IMR-90 (cell line): ENCODE measurements at regions not wholly inside any gene's neighbourhood (a gene's known extent, or its start where the extent isn't known, plus 50 kb on each side); places are given as distances from the start of the nearest gene placed in this dataset.

Source experiments
- ATAC-seq: fragments of 200-7000 bp; cut with Tn5 transposase; 2 replicates; pipeline ENCODE4 v1.9.1; 2020; ENCODE audit warnings: low read depth, mild to moderate bottlenecking, moderate library complexity
- BruUV-seq: library from RNA; stranded (reverse); fragments of 400-500 nt; replicated peaks from 2 replicates; lab custom pipeline; 2021; lab: Mats Ljungman, UMichigan
- CTCF ChIA-PET: fragments of 300-600 bp; formaldehyde crosslinking; extraction: SDS; loops from one replicate; lab custom pipeline; 2021; ENCODE audit warnings: antibody characterized with exemption; lab: Yijun Ruan, JAX
- POLR2A ChIA-PET: fragments of 300-600 bp; sonication (Branson Sonifier 250); formaldehyde crosslinking; loops from one replicate; lab custom pipeline; 2022; ENCODE audit warnings: antibody characterized with exemption; ENCODE audit not compliant: unreplicated experiment; lab: Charles Lee
- DNase-seq: peaks from one replicate; pipeline ENCODE4 v3.0.0; 2013
- H2AFZ ChIP-seq: replicated peaks from 2 replicates; pipeline ENCODE3; 2013; ENCODE audit warnings: low read length, mild to moderate bottlenecking; ENCODE audit not compliant: poor library complexity
- H2AK5ac ChIP-seq: 2 replicates; pipeline ENCODE4 v1.6.1; 2013; ENCODE audit warnings: low read depth, low read length, inconsistent platforms
- H2AK9ac ChIP-seq: replicated peaks from 2 replicates; pipeline ENCODE3; 2013; ENCODE audit warnings: mild to moderate bottlenecking, low read depth, low read length, moderate library complexity; ENCODE audit not compliant: poor library complexity
- H2BK120ac ChIP-seq: 2 replicates; pipeline ENCODE4 v1.6.1; 2013; ENCODE audit warnings: low read depth, low read length, inconsistent platforms
- H2BK15ac ChIP-seq: 3 replicates; pipeline ENCODE4 v1.6.1; 2013; ENCODE audit warnings: low read depth, low read length, inconsistent platforms
- H2BK20ac ChIP-seq: 2 replicates; pipeline ENCODE4 v1.6.1; 2013; ENCODE audit warnings: low read depth, mild to moderate bottlenecking, inconsistent platforms, low read length, moderate library complexity
- H2BK5ac ChIP-seq: 2 replicates; pipeline ENCODE4 v1.6.1; 2013; ENCODE audit warnings: mild to moderate bottlenecking, low read depth, low read length, inconsistent platforms; ENCODE audit not compliant: poor library complexity, severe bottlenecking
- H3K14ac ChIP-seq: replicated peaks from 2 replicates; pipeline ENCODE4 v1.6.1; 2013; ENCODE audit warnings: low read depth, low read length, inconsistent platforms
- H3K18ac ChIP-seq: 2 replicates; pipeline ENCODE4 v1.6.1; 2013; ENCODE audit warnings: low read depth, low read length, control low read depth
- H3K23ac ChIP-seq: 2 replicates; pipeline ENCODE4 v1.6.1; 2013; ENCODE audit warnings: low read depth, low read length, inconsistent platforms
- H3K27ac ChIP-seq: 2 replicates; pipeline ENCODE4 v1.5.1; 2013; ENCODE audit warnings: mild to moderate bottlenecking, control low read depth, low read length; ENCODE audit not compliant: insufficient read depth
- H3K27me3 ChIP-seq: 2 replicates; pipeline ENCODE4 v1.6.1; 2013; ENCODE audit warnings: low read length; ENCODE audit not compliant: control insufficient read depth, insufficient read depth
- H3K36me3 ChIP-seq: 2 replicates; pipeline ENCODE4 v1.6.1; 2013; ENCODE audit warnings: low read length, mixed read lengths; ENCODE audit not compliant: control insufficient read depth, insufficient read depth
- H3K4ac ChIP-seq: 2 replicates; pipeline ENCODE4 v1.6.1; 2013; ENCODE audit warnings: low read depth, low read length, inconsistent platforms
- H3K4me1 ChIP-seq: 2 replicates; pipeline ENCODE4 v1.6.1; 2013; ENCODE audit warnings: low read length, mixed read lengths; ENCODE audit not compliant: control insufficient read depth, insufficient read depth
- H3K4me2 ChIP-seq: 2 replicates; pipeline ENCODE4 v1.6.1; 2013; ENCODE audit warnings: low read depth, mild to moderate bottlenecking, control low read depth, low read length, moderate library complexity
- H3K4me3 ChIP-seq: 2 replicates; pipeline ENCODE4 v1.5.1; 2013; ENCODE audit warnings: low read depth, mild to moderate bottlenecking, control low read depth, low read length, moderate library complexity; ENCODE audit not compliant: insufficient read depth
- H3K56ac ChIP-seq: 2 replicates; pipeline ENCODE4 v1.6.1; 2013; ENCODE audit warnings: low read length, inconsistent platforms; ENCODE audit not compliant: insufficient read depth; ENCODE audit errors: extremely low read depth
- H3K79me1 ChIP-seq, 2 experiments: 2 replicates each; pipeline ENCODE4 v1.6.1; 2013; ENCODE audit warnings: low read length in 2 of 2, inconsistent platforms in 1 of 2, low read depth in 1 of 2
- H3K9ac ChIP-seq: 2 replicates; pipeline ENCODE4 v1.6.1; 2013; ENCODE audit warnings: low read depth, low read length, control low read depth
- H3K9me1 ChIP-seq: 2 replicates; pipeline ENCODE4 v1.6.1; 2013; ENCODE audit warnings: low read length, inconsistent platforms; ENCODE audit not compliant: insufficient read depth
- H3K9me3 ChIP-seq: 2 replicates; pipeline ENCODE4 v1.6.1; 2013; ENCODE audit warnings: low read length; ENCODE audit not compliant: control insufficient read depth, insufficient read depth
- H4K20me1 ChIP-seq: 2 replicates; pipeline ENCODE4 v1.6.1; 2013; ENCODE audit warnings: low read length, inconsistent platforms; ENCODE audit not compliant: insufficient read depth
- H4K5ac ChIP-seq: 2 replicates; pipeline ENCODE4 v1.6.1; 2013; ENCODE audit warnings: mild to moderate bottlenecking, low read depth, low read length, control low read depth
- H4K8ac ChIP-seq, 2 experiments: 2 replicates each; pipeline ENCODE4 v1.6.1; 2013; ENCODE audit warnings: low read depth in 2 of 2, low read length in 2 of 2, control low read depth in 1 of 2, inconsistent platforms in 1 of 2
- H4K91ac ChIP-seq: 2 replicates; pipeline ENCODE4 v1.6.1; 2013; ENCODE audit warnings: low read depth, low read length, inconsistent platforms; ENCODE audit not compliant: insufficient read depth
- BHLHE40 ChIP-seq: fragments of 150-350 bp; IDR thresholded peaks from 2 replicates; pipeline ENCODE4 v1.6.1; 2016; ENCODE audit warnings: mild to moderate bottlenecking, low read depth, low read length
- CEBPB ChIP-seq: IDR thresholded peaks from 2 replicates; pipeline ENCODE4 v1.6.1; 2012; ENCODE audit warnings: low read depth, low read length, improper control_type of control experiment
- CHD1 ChIP-seq: IDR thresholded peaks from 2 replicates; pipeline ENCODE4 v1.6.1; 2012; ENCODE audit warnings: low read depth, low read length, improper control_type of control experiment
- FOS ChIP-seq: fragments of 150-350 bp; IDR thresholded peaks from 2 replicates; pipeline ENCODE4 v1.6.1; 2016; ENCODE audit warnings: low read depth, low read length
- MAFK ChIP-seq: IDR thresholded peaks from 2 replicates; pipeline ENCODE4 v1.6.1; 2012; ENCODE audit warnings: low read depth, low read length, improper control_type of control experiment
- MAZ ChIP-seq: IDR thresholded peaks from 2 replicates; pipeline ENCODE4 v1.6.1; 2012; ENCODE audit warnings: low read depth, mild to moderate bottlenecking, low read length, improper control_type of control experiment, moderate library complexity, borderline replicate concordance
- MXI1 ChIP-seq: IDR thresholded peaks from 2 replicates; pipeline ENCODE4 v1.6.1; 2012; ENCODE audit warnings: low read depth, mild to moderate bottlenecking, low read length, moderate library complexity, borderline replicate concordance
- NFE2L2 ChIP-seq: fragments of 150-350 bp; IDR thresholded peaks from 2 replicates; pipeline ENCODE4 v1.6.1; 2016; ENCODE audit warnings: low read depth, mild to moderate bottlenecking, low read length
- POLR2A ChIP-seq: IDR thresholded peaks from 2 replicates; pipeline ENCODE4 v1.6.1; 2012; ENCODE audit warnings: mild to moderate bottlenecking, low read depth, low read length
- RAD21 ChIP-seq: IDR thresholded peaks from 2 replicates; pipeline ENCODE4 v1.6.1; 2012; ENCODE audit warnings: low read length, improper control_type of control experiment
- RCOR1 ChIP-seq: IDR thresholded peaks from 2 replicates; pipeline ENCODE4 v1.6.1; 2012; ENCODE audit warnings: mild to moderate bottlenecking, low read length, improper control_type of control experiment; ENCODE audit not compliant: insufficient replicate concordance
- RFX5 ChIP-seq: IDR thresholded peaks from 2 replicates; pipeline ENCODE4 v1.8.0; 2012; ENCODE audit warnings: low read depth, mild to moderate bottlenecking, low read length, moderate library complexity
- SMC3 ChIP-seq: fragments of 150-350 bp; IDR thresholded peaks from 2 replicates; pipeline ENCODE4 v1.6.1; 2016; ENCODE audit warnings: low read depth, mild to moderate bottlenecking, antibody characterized with exemption, low read length, moderate library complexity
- WGBS, 2 experiments: methylation state at CpG; one replicate each; pipeline versions ENCODE4 v1.1.5 to v1.1.7; 2013; ENCODE audit warnings: missing lambda C conversion rate in 2 of 2; ENCODE audit not compliant: insufficient read length in 1 of 2; ENCODE audit errors: extremely low coverage in 2 of 2; 5-methylcytosine and 5-hydroxymethylcytosine counted together
- dilution Hi-C: fragments of 300-500 bp; cut with HindIII; formaldehyde crosslinking; loops from one replicate; pipeline ENCODE4 v1.14.3; 2018; ENCODE audit warnings: low sequenced_read_pairs; ENCODE audit not compliant: unreplicated experiment
- in situ Hi-C: fragments of 300-500 bp; cut with MboI; formaldehyde crosslinking; loops from 3 replicates; pipeline ENCODE4 v1.14.3; 2019; ENCODE audit warnings: low sequenced_read_pairs, inconsistent platforms, mixed read lengths
- intact Hi-C: fragments of 100-400 bp; cut with micrococcal nuclease; formaldehyde crosslinking; loops from 2 replicates; pipeline ENCODE4 v1.10.0; 2022
- TF ChIP-seq, protein P1 (sequence below): fragments of 150-350 bp; IDR thresholded peaks from 2 replicates; pipeline ENCODE4 v1.6.1; 2017; ENCODE audit warnings: mild to moderate bottlenecking, antibody characterized with exemption, low read length, low read depth
- TF ChIP-seq, protein P2 (sequence below): fragments of 150-350 bp; IDR thresholded peaks from 2 replicates; pipeline ENCODE4 v1.6.1; 2016; ENCODE audit warnings: low read depth, mild to moderate bottlenecking, low read length, moderate library complexity, borderline replicate concordance
- TF ChIP-seq, protein P3 (sequence below): conservative IDR thresholded peaks from 2 replicates; pipeline ENCODE4 v1.5.1; 2012; ENCODE audit warnings: mild to moderate bottlenecking, low read depth, low read length, improper control_type of control experiment

DNA sequence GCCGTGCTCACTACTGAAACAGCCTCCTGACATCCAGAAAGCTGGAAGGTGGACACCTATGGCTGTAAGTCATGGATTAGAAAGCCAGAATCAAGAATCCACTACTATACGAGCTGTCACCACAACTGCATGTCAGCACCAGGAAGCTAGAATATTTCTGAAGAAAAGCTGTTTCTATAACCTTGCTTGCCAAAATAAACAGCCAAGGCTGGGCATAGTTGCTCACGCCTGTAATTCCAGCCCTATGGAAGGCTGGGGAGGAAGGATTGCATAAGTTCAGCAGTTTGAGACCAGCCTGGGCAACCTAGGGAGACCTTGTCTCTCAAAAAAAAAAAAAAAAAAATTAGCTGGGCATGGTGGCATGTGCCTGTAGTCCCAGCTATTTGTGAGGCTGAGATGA is 96.3 kb upstream of the GAREM1 start:
- Histone ChIP-seq H3K4me1 (no peaks in the 10 kb centered on the region), H2BK120ac (no peak overlapping the region), H3K79me1 (no peaks in the 10 kb centered on the region), H3K14ac (no peak overlapping the region), H2AK5ac (no peak overlapping the region), H4K20me1 (no peaks in the 10 kb centered on the region), H2AK9ac (no peak overlapping the region), H4K8ac (no peak overlapping the region), H3K9ac (no peak overlapping the region), H3K9me3 (no peaks in the 10 kb centered on the region), H3K36me3 (no peaks in the 10 kb centered on the region), H2BK15ac (no peak overlapping the region), H3K4me3 (no peak overlapping the region), H4K91ac (no peak overlapping the region), H3K23ac (no peak overlapping the region), H3K56ac (no peak overlapping the region), H2BK20ac (no peak overlapping the region), H4K5ac (no peak overlapping the region), H3K18ac (no peak overlapping the region), H3K9me1 (no peaks in the 10 kb centered on the region), H2AFZ (no peak overlapping the region), H3K4me2 (no peak overlapping the region), H3K27ac (no peak overlapping the region), H3K27me3 (no peaks in the 10 kb centered on the region), H3K4ac (no peak overlapping the region), H2BK5ac (no peak overlapping the region)
- DNase-seq (no peak), ATAC-seq (no peak)
- TF ChIP-seq MAZ (no peak), NFE2L2 (no peak), POLR2A (no peak), MXI1 (no peak), MAFK (no peak), RCOR1 (no peak), FOS (no peak), BHLHE40 (no peak), SMC3 (no peak), CEBPB (no peak), RFX5 (no peak), RAD21 (no peak), CHD1 (no peak)
- TF ChIP-seq, protein P1, sequence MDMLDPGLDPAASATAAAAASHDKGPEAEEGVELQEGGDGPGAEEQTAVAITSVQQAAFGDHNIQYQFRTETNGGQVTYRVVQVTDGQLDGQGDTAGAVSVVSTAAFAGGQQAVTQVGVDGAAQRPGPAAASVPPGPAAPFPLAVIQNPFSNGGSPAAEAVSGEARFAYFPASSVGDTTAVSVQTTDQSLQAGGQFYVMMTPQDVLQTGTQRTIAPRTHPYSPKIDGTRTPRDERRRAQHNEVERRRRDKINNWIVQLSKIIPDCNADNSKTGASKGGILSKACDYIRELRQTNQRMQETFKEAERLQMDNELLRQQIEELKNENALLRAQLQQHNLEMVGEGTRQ: no peak
- TF ChIP-seq, protein P2, sequence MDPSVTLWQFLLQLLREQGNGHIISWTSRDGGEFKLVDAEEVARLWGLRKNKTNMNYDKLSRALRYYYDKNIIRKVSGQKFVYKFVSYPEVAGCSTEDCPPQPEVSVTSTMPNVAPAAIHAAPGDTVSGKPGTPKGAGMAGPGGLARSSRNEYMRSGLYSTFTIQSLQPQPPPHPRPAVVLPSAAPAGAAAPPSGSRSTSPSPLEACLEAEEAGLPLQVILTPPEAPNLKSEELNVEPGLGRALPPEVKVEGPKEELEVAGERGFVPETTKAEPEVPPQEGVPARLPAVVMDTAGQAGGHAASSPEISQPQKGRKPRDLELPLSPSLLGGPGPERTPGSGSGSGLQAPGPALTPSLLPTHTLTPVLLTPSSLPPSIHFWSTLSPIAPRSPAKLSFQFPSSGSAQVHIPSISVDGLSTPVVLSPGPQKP: no peak
- TF ChIP-seq, protein P3, sequence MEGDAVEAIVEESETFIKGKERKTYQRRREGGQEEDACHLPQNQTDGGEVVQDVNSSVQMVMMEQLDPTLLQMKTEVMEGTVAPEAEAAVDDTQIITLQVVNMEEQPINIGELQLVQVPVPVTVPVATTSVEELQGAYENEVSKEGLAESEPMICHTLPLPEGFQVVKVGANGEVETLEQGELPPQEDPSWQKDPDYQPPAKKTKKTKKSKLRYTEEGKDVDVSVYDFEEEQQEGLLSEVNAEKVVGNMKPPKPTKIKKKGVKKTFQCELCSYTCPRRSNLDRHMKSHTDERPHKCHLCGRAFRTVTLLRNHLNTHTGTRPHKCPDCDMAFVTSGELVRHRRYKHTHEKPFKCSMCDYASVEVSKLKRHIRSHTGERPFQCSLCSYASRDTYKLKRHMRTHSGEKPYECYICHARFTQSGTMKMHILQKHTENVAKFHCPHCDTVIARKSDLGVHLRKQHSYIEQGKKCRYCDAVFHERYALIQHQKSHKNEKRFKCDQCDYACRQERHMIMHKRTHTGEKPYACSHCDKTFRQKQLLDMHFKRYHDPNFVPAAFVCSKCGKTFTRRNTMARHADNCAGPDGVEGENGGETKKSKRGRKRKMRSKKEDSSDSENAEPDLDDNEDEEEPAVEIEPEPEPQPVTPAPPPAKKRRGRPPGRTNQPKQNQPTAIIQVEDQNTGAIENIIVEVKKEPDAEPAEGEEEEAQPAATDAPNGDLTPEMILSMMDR: no peak
- POLR2A ChIA-PET: interaction anchor here (0.6 kb wide), 1 partner anchor 142 kb away, joined by 3 read pairs; no protein-coding TSS in a partner anchor
- no TSS peak for BruUV-seq
- intact Hi-C loops: no loop called here
- CTCF ChIA-PET: no interaction called here
- no CpG with 5 or more reads among the region's 3 CpGs for WGBS, 2 experiments
- dilution Hi-C loops: no loop called here
- in situ Hi-C loops: no loop called here
